Neuronal stem cell (in vitro differentiated cells): ENCODE measurements at regions not wholly inside any gene's neighbourhood (a gene's known extent, or its start where the extent isn't known, plus 50 kb on each side); places are given as distances from the start of the nearest gene placed in this dataset.

Experiments
- DNase-seq: peaks from one replicate; pipeline ENCODE4 v3.0.0-alpha.2; 2013; ENCODE audit warnings: low spot score
- H2AFZ ChIP-seq: one replicate; pipeline ENCODE4 v1.6.1; 2013; ENCODE audit warnings: mild to moderate bottlenecking, low read length, inconsistent platforms
- H2AK5ac ChIP-seq: 2 replicates; pipeline ENCODE4 v1.6.1; 2013; ENCODE audit warnings: low read depth, mild to moderate bottlenecking, inconsistent platforms, low read length, moderate library complexity, mixed read lengths
- H2BK120ac ChIP-seq: 2 replicates; pipeline ENCODE4 v1.6.1; 2013; ENCODE audit warnings: low read depth, mild to moderate bottlenecking, inconsistent platforms, low read length, moderate library complexity, mixed read lengths
- H2BK12ac ChIP-seq: one replicate; pipeline ENCODE4 v1.6.1; 2013; ENCODE audit warnings: low read length, inconsistent platforms
- H2BK15ac ChIP-seq: 2 replicates; pipeline ENCODE4 v1.6.1; 2013; ENCODE audit warnings: mild to moderate bottlenecking, low read length, inconsistent platforms, mixed read lengths
- H2BK5ac ChIP-seq: one replicate; pipeline ENCODE4 v1.6.1; 2013; ENCODE audit warnings: inconsistent platforms, mild to moderate bottlenecking, low read length, moderate library complexity
- H3K14ac ChIP-seq: one replicate; pipeline ENCODE4 v1.6.1; 2013; ENCODE audit warnings: low read length, inconsistent platforms
- H3K18ac ChIP-seq: 2 replicates; pipeline ENCODE4 v1.6.1; 2013; ENCODE audit warnings: low read length, inconsistent platforms
- H3K23ac ChIP-seq: 2 replicates; pipeline ENCODE4 v1.6.1; 2013; ENCODE audit warnings: low read depth, mild to moderate bottlenecking, mixed read lengths, low read length, inconsistent platforms; ENCODE audit not compliant: poor library complexity
- H3K27ac ChIP-seq: replicated peaks from 3 replicates; pipeline ENCODE4 v1.5.1; 2013; ENCODE audit warnings: low read length, inconsistent platforms
- H3K27me3 ChIP-seq, 3 experiments: 2 replicates each; pipeline ENCODE4 v1.6.1; 2013; ENCODE audit warnings: low read length in 3 of 3, mild to moderate bottlenecking in 2 of 3, inconsistent platforms in 1 of 3, low read depth in 1 of 3, mixed read lengths in 1 of 3, moderate library complexity in 1 of 3; ENCODE audit not compliant: control insufficient read depth in 3 of 3, insufficient read depth in 3 of 3
- H3K36me3 ChIP-seq, 2 donors: replicated peaks in 1 of 2; 2 replicates each; pipeline ENCODE4 v1.6.1; 2013; ENCODE audit warnings: low read length in 2 of 2; ENCODE audit not compliant: control insufficient read depth in 2 of 2, insufficient read depth in 2 of 2
- H3K4ac ChIP-seq: 2 replicates; pipeline ENCODE4 v1.6.1; 2013; ENCODE audit warnings: inconsistent platforms, mild to moderate bottlenecking, low read length, moderate library complexity
- H3K4me1 ChIP-seq, 2 donors: 1 replicate in 1 of 2; 2 replicates in 1 of 2; pipeline ENCODE4 v1.6.1; 2013; ENCODE audit warnings: low read length in 2 of 2, low read depth in 1 of 2; ENCODE audit not compliant: control insufficient read depth in 2 of 2, insufficient read depth in 1 of 2
- H3K4me2 ChIP-seq: one replicate; pipeline ENCODE4 v1.6.1; 2013; ENCODE audit warnings: mild to moderate bottlenecking, low read length, inconsistent platforms; ENCODE audit not compliant: insufficient read depth, poor library complexity, severe bottlenecking
- H3K4me3 ChIP-seq, 2 donors: 2 replicates each; pipeline ENCODE4 v1.5.1; 2013; ENCODE audit warnings: low read length in 2 of 2, mild to moderate bottlenecking in 2 of 2, inconsistent platforms in 1 of 2, moderate library complexity in 1 of 2
- H3K79me1 ChIP-seq: one replicate; pipeline ENCODE4 v1.6.1; 2013; ENCODE audit warnings: low read depth, mild to moderate bottlenecking, inconsistent platforms, low read length, moderate library complexity
- H3K9ac ChIP-seq: one replicate; pipeline ENCODE4 v1.6.1; 2013; ENCODE audit warnings: mild to moderate bottlenecking, low read depth, low read length, inconsistent platforms; ENCODE audit not compliant: poor library complexity
- H3K9me3 ChIP-seq, 2 donors: replicated peaks in 1 of 2; 2 replicates each; pipeline versions ENCODE3 to v1.6.1; 2013; ENCODE audit warnings: low read length in 2 of 2, mild to moderate bottlenecking in 2 of 2, inconsistent platforms in 1 of 2, low read depth in 1 of 2, mixed read lengths in 1 of 2, moderate library complexity in 1 of 2; ENCODE audit not compliant: control insufficient read depth in 2 of 2, insufficient read depth in 1 of 2
- H4K8ac ChIP-seq: one replicate; pipeline ENCODE4 v1.6.1; 2013; ENCODE audit warnings: low read depth, mild to moderate bottlenecking, inconsistent platforms, low read length, moderate library complexity
- H4K91ac ChIP-seq: one replicate; pipeline ENCODE4 v1.6.1; 2013; ENCODE audit warnings: low read length, low read depth, mild to moderate bottlenecking, inconsistent platforms; ENCODE audit not compliant: poor library complexity
- WGBS, 2 donors: extraction: QIAGEN DNeasy Blood & Tissue Kit; methylation state at CpG; one replicate each; pipeline ENCODE4 v1.1.7; 2013; ENCODE audit warnings: missing lambda C conversion rate in 2 of 2, mixed read lengths in 1 of 2; ENCODE audit not compliant: insufficient read length in 2 of 2, insufficient replicate concordance in 1 of 2; ENCODE audit errors: extremely low coverage in 2 of 2; 5-methylcytosine and 5-hydroxymethylcytosine counted together

DNA sequence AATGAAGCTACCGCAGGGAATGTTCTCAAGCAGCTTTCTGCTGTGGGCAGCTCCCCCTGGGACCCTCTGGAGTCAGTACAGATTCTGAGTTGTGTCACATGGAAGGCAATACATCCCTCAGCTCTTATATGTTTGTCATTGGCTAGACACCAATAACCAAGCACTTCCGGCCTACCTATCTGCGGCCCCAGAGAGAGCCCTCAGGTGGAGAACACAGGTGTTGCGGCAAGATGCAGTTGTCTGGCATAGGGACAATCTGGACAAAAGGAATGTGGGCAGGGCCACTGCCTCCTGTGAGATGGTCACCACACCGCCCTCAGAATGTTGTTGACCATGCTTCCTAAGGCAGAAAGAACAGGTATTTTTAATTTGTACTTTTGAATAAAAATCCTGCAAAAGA, 118.7 kb downstream of the BRMS1L start:
- Histone ChIP-seq H3K4me1 (no peaks in the 10 kb centered on the region), H4K91ac (no peak overlapping the region), H3K4me3 (no peak overlapping the region), H2AFZ (no peak overlapping the region), H3K18ac (no peak overlapping the region), H3K9me3 (no peaks in the 10 kb centered on the region), H3K4ac (no peak overlapping the region), H2BK12ac (no peak overlapping the region), H3K79me1 (no peaks in the 10 kb centered on the region), H2AK5ac (no peak overlapping the region), H3K4me2 (no peak overlapping the region), H2BK15ac (no peak overlapping the region), H3K23ac (no peak overlapping the region), H2BK120ac (no peak overlapping the region), H3K14ac (no peak overlapping the region), H3K27me3 (peaks cover 0 to 73% (median 0%) of the 10 kb centered on the region in 3 experiments), H2BK5ac (no peak overlapping the region), H4K8ac (no peak overlapping the region), H3K27ac (no peak overlapping the region), H3K9ac (no peak overlapping the region), H3K36me3 (no peaks in the 10 kb centered on the region)
- no peak for DNase-seq
- WGBS, 2 donors, result no CpG with 5 or more reads among the region's 5 CpGs

DNA sequence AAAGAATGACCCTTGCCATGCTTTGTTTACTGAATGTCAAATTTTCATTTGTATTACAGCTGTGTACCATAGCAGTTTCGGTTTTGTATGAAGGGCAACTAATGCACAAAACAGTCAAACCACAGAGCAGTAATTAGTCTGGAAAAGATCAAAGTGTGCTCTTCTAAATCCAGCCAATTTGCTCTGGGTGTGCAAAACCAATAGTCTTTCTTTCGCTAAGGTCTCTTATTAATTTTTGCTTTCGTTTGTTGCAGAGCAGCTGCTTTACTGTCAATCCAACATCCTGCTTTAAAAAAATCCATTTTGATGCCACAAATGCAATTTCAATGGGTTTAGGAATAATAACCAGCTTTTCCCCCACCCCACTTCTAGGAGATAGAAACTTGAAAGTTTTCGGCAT, 114.2 kb downstream of the BRMS1L start:
- no peak overlapping the region for H2AFZ ChIP-seq
- no peaks in the 10 kb centered on the region for H3K36me3 ChIP-seq
- no peak overlapping the region for H4K91ac ChIP-seq
- WGBS, 2 donors, result no CpG with 5 or more reads among the region's 4 CpGs
- no peak overlapping the region for H3K9ac ChIP-seq
- no peak overlapping the region for H3K4me2 ChIP-seq
- H3K23ac ChIP-seq, result no peak overlapping the region
- H3K4ac ChIP-seq, result no peak overlapping the region
- no peak overlapping the region for H3K27ac ChIP-seq
- no peak overlapping the region for H3K4me3 ChIP-seq
- no peak overlapping the region for H2BK5ac ChIP-seq
- no peak overlapping the region for H2AK5ac ChIP-seq
- no peak overlapping the region for H2BK120ac ChIP-seq
- H3K4me1 ChIP-seq, result no peaks in the 10 kb centered on the region
- DNase-seq, result no peak
- H3K27me3 ChIP-seq, result peaks cover 0 to 83% (median 0%) of the 10 kb centered on the region in 3 experiments
- H2BK15ac ChIP-seq, result no peak overlapping the region
- H3K9me3 ChIP-seq, result no peaks in the 10 kb centered on the region
- H3K18ac ChIP-seq, result no peak overlapping the region
- no peak overlapping the region for H4K8ac ChIP-seq
- H3K79me1 ChIP-seq, result no peaks in the 10 kb centered on the region
- H3K14ac ChIP-seq, result no peak overlapping the region
- no peak overlapping the region for H2BK12ac ChIP-seq

DNA sequence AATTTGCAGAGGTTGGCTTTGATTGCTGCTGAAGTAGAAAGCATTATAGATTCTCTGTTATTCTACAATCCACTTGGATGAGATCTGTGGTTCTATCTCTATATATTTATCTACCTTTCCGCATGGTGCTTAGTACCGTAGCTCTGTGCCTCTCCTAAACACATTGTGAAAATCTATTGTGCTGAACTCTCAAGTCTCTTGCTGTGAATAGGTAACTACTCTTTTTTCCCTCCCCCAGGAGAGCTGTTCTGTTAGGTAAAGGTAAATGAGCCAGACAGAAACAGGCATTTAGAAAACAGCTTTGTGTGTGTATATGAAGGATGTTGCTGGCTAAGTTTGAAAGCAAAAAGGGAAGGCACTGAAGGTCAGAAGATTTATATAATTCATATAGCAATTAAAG, 112.6 kb downstream of the BRMS1L start:
- DNase-seq, result no peak
- Histone ChIP-seq H3K79me1 (no peaks in the 10 kb centered on the region), H2BK12ac (no peak overlapping the region), H3K27me3 (peaks cover 0 to 85% (median 0%) of the 10 kb centered on the region in 3 experiments), H3K4me3 (no peak overlapping the region), H2BK5ac (no peak overlapping the region), H3K4me1 (no peaks in the 10 kb centered on the region), H2BK120ac (no peak overlapping the region), H3K9ac (no peak overlapping the region), H2BK15ac (no peak overlapping the region), H3K14ac (no peak overlapping the region), H2AK5ac (no peak overlapping the region), H3K4me2 (no peak overlapping the region), H3K23ac (no peak overlapping the region), H3K18ac (no peak overlapping the region), H4K8ac (no peak overlapping the region), H3K27ac (no peak overlapping the region), H3K36me3 (no peaks in the 10 kb centered on the region), H3K4ac (no peak overlapping the region), H4K91ac (no peak overlapping the region), H2AFZ (no peak overlapping the region), H3K9me3 (no peaks in the 10 kb centered on the region)
- WGBS, 2 donors, result no CpG with 5 or more reads among the region's 2 CpGs

DNA sequence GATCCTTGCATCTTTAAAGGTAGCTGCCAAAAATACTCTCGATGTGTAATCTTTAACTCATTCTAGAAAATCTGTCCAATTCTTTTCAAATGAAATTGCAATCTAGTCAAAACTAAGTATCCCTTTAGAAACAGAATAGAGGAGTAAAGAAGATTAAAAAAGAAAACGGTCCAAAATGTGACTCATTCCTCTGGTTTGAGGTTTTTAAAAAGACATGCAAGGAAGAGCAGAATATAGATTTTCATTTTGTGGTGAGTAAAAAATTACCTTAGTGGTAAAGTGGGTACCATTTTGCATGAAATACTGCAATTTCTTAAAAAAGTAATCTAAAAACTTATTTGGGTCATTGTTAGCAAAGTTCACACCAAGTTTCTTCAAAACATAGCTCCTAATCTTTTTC, 108.4 kb downstream of the BRMS1L start:
- Histone ChIP-seq H3K23ac (no peak overlapping the region), H4K8ac (no peak overlapping the region), H2AK5ac (no peak overlapping the region), H4K91ac (no peak overlapping the region), H3K18ac (no peak overlapping the region), H3K27ac (no peak overlapping the region), H3K4me3 (no peak overlapping the region), H3K4me2 (no peak overlapping the region), H3K79me1 (no peaks in the 10 kb centered on the region), H2AFZ (no peak overlapping the region), H3K27me3 (peaks cover 0 to 86% (median 0%) of the 10 kb centered on the region in 3 experiments), H2BK5ac (no peak overlapping the region), H3K4me1 (no peaks in the 10 kb centered on the region), H3K9me3 (no peaks in the 10 kb centered on the region), H3K14ac (no peak overlapping the region), H2BK120ac (no peak overlapping the region), H3K4ac (no peak overlapping the region), H3K36me3 (no peaks in the 10 kb centered on the region), H3K9ac (no peak overlapping the region), H2BK12ac (no peak overlapping the region), H2BK15ac (no peak overlapping the region)
- no peak for DNase-seq
- no CpG with 5 or more reads among the region's 2 CpGs for WGBS, 2 donors
